ENCODE measurements at regions not wholly inside any gene's neighbourhood (a gene's known extent, or its start where the extent isn't known, plus 50 kb on each side); places are given as distances from the start of the nearest gene placed in this dataset.

GRCh38 chr5:93886917-93887361, 145.5 kb upstream of the POU5F2 start:
- no peak for DNase-seq (ENCODE audit: low spot score)
- no peak for TF ChIP-seq CTCF (IDR thresholded peaks at IDR 0.05)
- Histone ChIP-seq H3K36me3 (no peaks in the 10 kb centered on the region), H3K9me3 (no peaks in the 10 kb centered on the region), H3K27ac (no peak overlapping the region), H3K27me3 (no peaks in the 10 kb centered on the region), H3K4me1 (no peaks in the 10 kb centered on the region), H3K4me3 (no peak overlapping the region)

- Histone ChIP-seq H3K27ac (no peak overlapping the region), H3K4me1 (no peaks in the 10 kb centered on the region), H3K36me3 (no peaks in the 10 kb centered on the region), H3K9me3 (no peaks in the 10 kb centered on the region), H3K4me3 (no peak overlapping the region), H3K27me3 (no peaks in the 10 kb centered on the region)
- TF ChIP-seq CTCF (IDR thresholded peaks at IDR 0.05), result no peak
- DNase-seq (ENCODE audit: low spot score), result no peak
Measured at GRCh38 chr5:93886098-93886806, 144.9 kb upstream of the POU5F2 start.

- H3K27me3 ChIP-seq, result no peaks in the 10 kb centered on the region
- no peaks in the 10 kb centered on the region for H3K9me3 ChIP-seq
- H3K4me1 ChIP-seq, result no peaks in the 10 kb centered on the region
- no peak overlapping the region for H3K27ac ChIP-seq
- TF ChIP-seq CTCF (IDR thresholded peaks at IDR 0.05), result no peak
- DNase-seq (ENCODE audit: low spot score), result no peak
- H3K36me3 ChIP-seq, result no peaks in the 10 kb centered on the region
- no peak overlapping the region for H3K4me3 ChIP-seq
Measured at GRCh38 chr5:93884254-93884653, 142.9 kb upstream of the POU5F2 start.

- Histone ChIP-seq H3K27me3 (no peaks in the 10 kb centered on the region), H3K27ac (no peak overlapping the region), H3K4me3 (no peak overlapping the region), H3K4me1 (no peaks in the 10 kb centered on the region), H3K36me3 (no peaks in the 10 kb centered on the region), H3K9me3 (no peaks in the 10 kb centered on the region)
- TF ChIP-seq CTCF (IDR thresholded peaks at IDR 0.05), result no peak
- DNase-seq (ENCODE audit: low spot score), result no peak
Measured at GRCh38 chr5:93883459-93883858, 142.1 kb upstream of the POU5F2 start.

GRCh38 chr5:93875693-93876092, 134.3 kb upstream of the POU5F2 start:
- no peak overlapping the region for H3K4me3 ChIP-seq
- no peak for DNase-seq (ENCODE audit: low spot score)
- TF ChIP-seq CTCF (IDR thresholded peaks at IDR 0.05), result no peak
- H3K27me3 ChIP-seq, result no peaks in the 10 kb centered on the region
- H3K36me3 ChIP-seq, result no peaks in the 10 kb centered on the region
- no peaks in the 10 kb centered on the region for H3K9me3 ChIP-seq
- no peaks in the 10 kb centered on the region for H3K4me1 ChIP-seq
- H3K27ac ChIP-seq, result no peak overlapping the region

GRCh38 chr5:93874491-93874890, 133.1 kb upstream of the POU5F2 start:
- Histone ChIP-seq H3K4me1 (no peaks in the 10 kb centered on the region), H3K27ac (no peak overlapping the region), H3K36me3 (no peaks in the 10 kb centered on the region), H3K4me3 (no peak overlapping the region), H3K27me3 (no peaks in the 10 kb centered on the region), H3K9me3 (no peaks in the 10 kb centered on the region)
- no peak for TF ChIP-seq CTCF (IDR thresholded peaks at IDR 0.05)
- DNase-seq (ENCODE audit: low spot score), result no peak
